IMR-90 (cell line): ENCODE measurements at regions not wholly inside any gene's neighbourhood (a gene's known extent, or its start where the extent isn't known, plus 50 kb on each side); places are given as distances from the start of the nearest gene placed in this dataset.

Source experiments
- ATAC-seq: fragments of 200-7000 bp; cut with Tn5 transposase; 2 replicates; pipeline ENCODE4 v1.9.1; 2020; ENCODE audit warnings: low read depth, mild to moderate bottlenecking, moderate library complexity
- BruUV-seq: library from RNA; stranded (reverse); fragments of 400-500 nt; replicated peaks from 2 replicates; lab custom pipeline; 2021; lab: Mats Ljungman, UMichigan
- CTCF ChIA-PET: fragments of 300-600 bp; formaldehyde crosslinking; extraction: SDS; loops from one replicate; lab custom pipeline; 2021; ENCODE audit warnings: antibody characterized with exemption; lab: Yijun Ruan, JAX
- POLR2A ChIA-PET: fragments of 300-600 bp; sonication (Branson Sonifier 250); formaldehyde crosslinking; loops from one replicate; lab custom pipeline; 2022; ENCODE audit warnings: antibody characterized with exemption; ENCODE audit not compliant: unreplicated experiment; lab: Charles Lee
- DNase-seq: peaks from one replicate; pipeline ENCODE4 v3.0.0; 2013
- H2AFZ ChIP-seq: replicated peaks from 2 replicates; pipeline ENCODE3; 2013; ENCODE audit warnings: low read length, mild to moderate bottlenecking; ENCODE audit not compliant: poor library complexity
- H2AK5ac ChIP-seq: 2 replicates; pipeline ENCODE4 v1.6.1; 2013; ENCODE audit warnings: low read depth, low read length, inconsistent platforms
- H2AK9ac ChIP-seq: replicated peaks from 2 replicates; pipeline ENCODE3; 2013; ENCODE audit warnings: mild to moderate bottlenecking, low read depth, low read length, moderate library complexity; ENCODE audit not compliant: poor library complexity
- H2BK120ac ChIP-seq: 2 replicates; pipeline ENCODE4 v1.6.1; 2013; ENCODE audit warnings: low read depth, low read length, inconsistent platforms
- H2BK15ac ChIP-seq: 3 replicates; pipeline ENCODE4 v1.6.1; 2013; ENCODE audit warnings: low read depth, low read length, inconsistent platforms
- H2BK20ac ChIP-seq: 2 replicates; pipeline ENCODE4 v1.6.1; 2013; ENCODE audit warnings: low read depth, mild to moderate bottlenecking, inconsistent platforms, low read length, moderate library complexity
- H2BK5ac ChIP-seq: 2 replicates; pipeline ENCODE4 v1.6.1; 2013; ENCODE audit warnings: mild to moderate bottlenecking, low read depth, low read length, inconsistent platforms; ENCODE audit not compliant: poor library complexity, severe bottlenecking
- H3K14ac ChIP-seq: replicated peaks from 2 replicates; pipeline ENCODE4 v1.6.1; 2013; ENCODE audit warnings: low read depth, low read length, inconsistent platforms
- H3K18ac ChIP-seq: 2 replicates; pipeline ENCODE4 v1.6.1; 2013; ENCODE audit warnings: low read depth, low read length, control low read depth
- H3K23ac ChIP-seq: 2 replicates; pipeline ENCODE4 v1.6.1; 2013; ENCODE audit warnings: low read depth, low read length, inconsistent platforms
- H3K27ac ChIP-seq: 2 replicates; pipeline ENCODE4 v1.5.1; 2013; ENCODE audit warnings: mild to moderate bottlenecking, control low read depth, low read length; ENCODE audit not compliant: insufficient read depth
- H3K27me3 ChIP-seq: 2 replicates; pipeline ENCODE4 v1.6.1; 2013; ENCODE audit warnings: low read length; ENCODE audit not compliant: control insufficient read depth, insufficient read depth
- H3K36me3 ChIP-seq: 2 replicates; pipeline ENCODE4 v1.6.1; 2013; ENCODE audit warnings: low read length, mixed read lengths; ENCODE audit not compliant: control insufficient read depth, insufficient read depth
- H3K4ac ChIP-seq: 2 replicates; pipeline ENCODE4 v1.6.1; 2013; ENCODE audit warnings: low read depth, low read length, inconsistent platforms
- H3K4me1 ChIP-seq: 2 replicates; pipeline ENCODE4 v1.6.1; 2013; ENCODE audit warnings: low read length, mixed read lengths; ENCODE audit not compliant: control insufficient read depth, insufficient read depth
- H3K4me2 ChIP-seq: 2 replicates; pipeline ENCODE4 v1.6.1; 2013; ENCODE audit warnings: low read depth, mild to moderate bottlenecking, control low read depth, low read length, moderate library complexity
- H3K4me3 ChIP-seq: 2 replicates; pipeline ENCODE4 v1.5.1; 2013; ENCODE audit warnings: low read depth, mild to moderate bottlenecking, control low read depth, low read length, moderate library complexity; ENCODE audit not compliant: insufficient read depth
- H3K56ac ChIP-seq: 2 replicates; pipeline ENCODE4 v1.6.1; 2013; ENCODE audit warnings: low read length, inconsistent platforms; ENCODE audit not compliant: insufficient read depth; ENCODE audit errors: extremely low read depth
- H3K79me1 ChIP-seq, 2 experiments: 2 replicates each; pipeline ENCODE4 v1.6.1; 2013; ENCODE audit warnings: low read length in 2 of 2, inconsistent platforms in 1 of 2, low read depth in 1 of 2
- H3K9ac ChIP-seq: 2 replicates; pipeline ENCODE4 v1.6.1; 2013; ENCODE audit warnings: low read depth, low read length, control low read depth
- H3K9me1 ChIP-seq: 2 replicates; pipeline ENCODE4 v1.6.1; 2013; ENCODE audit warnings: low read length, inconsistent platforms; ENCODE audit not compliant: insufficient read depth
- H3K9me3 ChIP-seq: 2 replicates; pipeline ENCODE4 v1.6.1; 2013; ENCODE audit warnings: low read length; ENCODE audit not compliant: control insufficient read depth, insufficient read depth
- H4K20me1 ChIP-seq: 2 replicates; pipeline ENCODE4 v1.6.1; 2013; ENCODE audit warnings: low read length, inconsistent platforms; ENCODE audit not compliant: insufficient read depth
- H4K5ac ChIP-seq: 2 replicates; pipeline ENCODE4 v1.6.1; 2013; ENCODE audit warnings: mild to moderate bottlenecking, low read depth, low read length, control low read depth
- H4K8ac ChIP-seq, 2 experiments: 2 replicates each; pipeline ENCODE4 v1.6.1; 2013; ENCODE audit warnings: low read depth in 2 of 2, low read length in 2 of 2, control low read depth in 1 of 2, inconsistent platforms in 1 of 2
- H4K91ac ChIP-seq: 2 replicates; pipeline ENCODE4 v1.6.1; 2013; ENCODE audit warnings: low read depth, low read length, inconsistent platforms; ENCODE audit not compliant: insufficient read depth
- BHLHE40 ChIP-seq: fragments of 150-350 bp; IDR thresholded peaks from 2 replicates; pipeline ENCODE4 v1.6.1; 2016; ENCODE audit warnings: mild to moderate bottlenecking, low read depth, low read length
- CEBPB ChIP-seq: IDR thresholded peaks from 2 replicates; pipeline ENCODE4 v1.6.1; 2012; ENCODE audit warnings: low read depth, low read length, improper control_type of control experiment
- CHD1 ChIP-seq: IDR thresholded peaks from 2 replicates; pipeline ENCODE4 v1.6.1; 2012; ENCODE audit warnings: low read depth, low read length, improper control_type of control experiment
- CTCF ChIP-seq: conservative IDR thresholded peaks from 2 replicates; pipeline ENCODE4 v1.5.1; 2012; ENCODE audit warnings: mild to moderate bottlenecking, low read depth, low read length, improper control_type of control experiment
- ELK1 ChIP-seq: fragments of 150-350 bp; IDR thresholded peaks from 2 replicates; pipeline ENCODE4 v1.6.1; 2016; ENCODE audit warnings: low read depth, mild to moderate bottlenecking, low read length, moderate library complexity, borderline replicate concordance
- FOS ChIP-seq: fragments of 150-350 bp; IDR thresholded peaks from 2 replicates; pipeline ENCODE4 v1.6.1; 2016; ENCODE audit warnings: low read depth, low read length
- MAFK ChIP-seq: IDR thresholded peaks from 2 replicates; pipeline ENCODE4 v1.6.1; 2012; ENCODE audit warnings: low read depth, low read length, improper control_type of control experiment
- MAZ ChIP-seq: IDR thresholded peaks from 2 replicates; pipeline ENCODE4 v1.6.1; 2012; ENCODE audit warnings: low read depth, mild to moderate bottlenecking, low read length, improper control_type of control experiment, moderate library complexity, borderline replicate concordance
- MXI1 ChIP-seq: IDR thresholded peaks from 2 replicates; pipeline ENCODE4 v1.6.1; 2012; ENCODE audit warnings: low read depth, mild to moderate bottlenecking, low read length, moderate library complexity, borderline replicate concordance
- NFE2L2 ChIP-seq: fragments of 150-350 bp; IDR thresholded peaks from 2 replicates; pipeline ENCODE4 v1.6.1; 2016; ENCODE audit warnings: low read depth, mild to moderate bottlenecking, low read length
- POLR2A ChIP-seq: IDR thresholded peaks from 2 replicates; pipeline ENCODE4 v1.6.1; 2012; ENCODE audit warnings: mild to moderate bottlenecking, low read depth, low read length
- RAD21 ChIP-seq: IDR thresholded peaks from 2 replicates; pipeline ENCODE4 v1.6.1; 2012; ENCODE audit warnings: low read length, improper control_type of control experiment
- RCOR1 ChIP-seq: IDR thresholded peaks from 2 replicates; pipeline ENCODE4 v1.6.1; 2012; ENCODE audit warnings: mild to moderate bottlenecking, low read length, improper control_type of control experiment; ENCODE audit not compliant: insufficient replicate concordance
- RFX5 ChIP-seq: IDR thresholded peaks from 2 replicates; pipeline ENCODE4 v1.8.0; 2012; ENCODE audit warnings: low read depth, mild to moderate bottlenecking, low read length, moderate library complexity
- SMC3 ChIP-seq: fragments of 150-350 bp; IDR thresholded peaks from 2 replicates; pipeline ENCODE4 v1.6.1; 2016; ENCODE audit warnings: low read depth, mild to moderate bottlenecking, antibody characterized with exemption, low read length, moderate library complexity
- USF2 ChIP-seq: fragments of 150-350 bp; IDR thresholded peaks from 2 replicates; pipeline ENCODE4 v1.6.1; 2017; ENCODE audit warnings: mild to moderate bottlenecking, antibody characterized with exemption, low read length, low read depth
- WGBS, 2 experiments: methylation state at CpG; one replicate each; pipeline versions ENCODE4 v1.1.5 to v1.1.7; 2013; ENCODE audit warnings: missing lambda C conversion rate in 2 of 2; ENCODE audit not compliant: insufficient read length in 1 of 2; ENCODE audit errors: extremely low coverage in 2 of 2; 5-methylcytosine and 5-hydroxymethylcytosine counted together
- dilution Hi-C: fragments of 300-500 bp; cut with HindIII; formaldehyde crosslinking; loops from one replicate; pipeline ENCODE4 v1.14.3; 2018; ENCODE audit warnings: low sequenced_read_pairs; ENCODE audit not compliant: unreplicated experiment
- in situ Hi-C: fragments of 300-500 bp; cut with MboI; formaldehyde crosslinking; loops from 3 replicates; pipeline ENCODE4 v1.14.3; 2019; ENCODE audit warnings: low sequenced_read_pairs, inconsistent platforms, mixed read lengths
- intact Hi-C: fragments of 100-400 bp; cut with micrococcal nuclease; formaldehyde crosslinking; loops from 2 replicates; pipeline ENCODE4 v1.10.0; 2022

- TF ChIP-seq MAZ: no peak
- no peak for TF ChIP-seq NFE2L2
- no peak for TF ChIP-seq SMC3
- TF ChIP-seq BHLHE40: no peak
- TF ChIP-seq RAD21: no peak
- TF ChIP-seq FOS: no peak
- TF ChIP-seq CTCF: no peak
- TF ChIP-seq RCOR1: no peak
- TF ChIP-seq ELK1: no peak
- TF ChIP-seq CEBPB: no peak
- no peak for TF ChIP-seq CHD1
- TF ChIP-seq POLR2A: no peak
- TF ChIP-seq USF2: no peak
- TF ChIP-seq MAFK: no peak
- TF ChIP-seq MXI1: no peak
- TF ChIP-seq RFX5: no peak
- no peak overlapping the region for H3K14ac ChIP-seq
- H3K4me2 ChIP-seq: no peak overlapping the region
- no peaks in the 10 kb centered on the region for H4K20me1 ChIP-seq
- no peak overlapping the region for H4K91ac ChIP-seq
- no peak for ATAC-seq
- no CpG with 5 or more reads among the region's 3 CpGs for WGBS, 2 experiments
- intact Hi-C loops: no loop called here
- H3K9me1 ChIP-seq: no peaks in the 10 kb centered on the region
- no peak overlapping the region for H3K9ac ChIP-seq
- in situ Hi-C loops: no loop called here
- H3K27me3 ChIP-seq: no peaks in the 10 kb centered on the region
- no peak overlapping the region for H2BK15ac ChIP-seq
- no peak overlapping the region for H2BK120ac ChIP-seq
- no peak overlapping the region for H3K56ac ChIP-seq
- H3K27ac ChIP-seq: no peak overlapping the region
- no peak overlapping the region for H3K23ac ChIP-seq
- no peak overlapping the region for H2BK5ac ChIP-seq
- ChIA-PET POLR2A (no interaction called here), CTCF (no interaction called here)
- H2AK5ac ChIP-seq: no peak overlapping the region
- H3K18ac ChIP-seq: no peak overlapping the region
- no peak overlapping the region for H3K4me3 ChIP-seq
- DNase-seq: no peak
- dilution Hi-C loops: no loop called here
- H3K36me3 ChIP-seq: no peaks in the 10 kb centered on the region
- H3K9me3 ChIP-seq: peaks cover 5% of the 10 kb centered on the region; the same call in 1 of the 2 replicates
- H4K8ac ChIP-seq: no peak overlapping the region
- no peak overlapping the region for H3K4ac ChIP-seq
- no peak overlapping the region for H2AFZ ChIP-seq
- no peak overlapping the region for H4K5ac ChIP-seq
- H3K4me1 ChIP-seq: no peaks in the 10 kb centered on the region
- H3K79me1 ChIP-seq: no peaks in the 10 kb centered on the region
- H2BK20ac ChIP-seq: no peak overlapping the region
- BruUV-seq: no TSS peak
- H2AK9ac ChIP-seq: no peak overlapping the region
Observed at GRCh38 chr16:63311313-63311712, 1275.1 kb upstream of the CDH8 start.
